Stimulated activated memory B cell treated with anti-CD40 and anti-IgM and Interleukin-4, amounts not matched to agents 10 μg/mL and 1 μg/mL and 100 μg/mL, for 72 hours (primary cell): ENCODE measurements at regions not wholly inside any gene's neighbourhood (a gene's known extent, or its start where the extent isn't known, plus 50 kb on each side); places are given as distances from the start of the nearest gene placed in this dataset.

ENCODE experiments used
- ATAC-seq: fragments of 150-1000 bp; cut with Tn5 transposase; 2 replicates; pipeline ENCODE4 v1.10.0; 2021
- H3K27ac Mint-ChIP-seq: one replicate; pipeline ENCODE4 v1.8.0; 2022; ENCODE audit warnings: mild to moderate bottlenecking, mixed read lengths
- H3K27me3 Mint-ChIP-seq: one replicate; pipeline ENCODE4 v1.8.0; 2022; ENCODE audit warnings: mixed read lengths
- H3K36me3 Mint-ChIP-seq: one replicate; pipeline ENCODE4 v1.8.0; 2022; ENCODE audit warnings: mixed read lengths
- H3K4me1 Mint-ChIP-seq: one replicate; pipeline ENCODE4 v1.8.0; 2022; ENCODE audit warnings: mixed read lengths
- H3K4me3 Mint-ChIP-seq: one replicate; pipeline ENCODE4 v1.8.0; 2022; ENCODE audit warnings: mild to moderate bottlenecking, moderate library complexity, mixed read lengths
- H3K9me3 Mint-ChIP-seq: one replicate; pipeline ENCODE4 v1.8.0; 2022; ENCODE audit warnings: mixed read lengths

DNA sequence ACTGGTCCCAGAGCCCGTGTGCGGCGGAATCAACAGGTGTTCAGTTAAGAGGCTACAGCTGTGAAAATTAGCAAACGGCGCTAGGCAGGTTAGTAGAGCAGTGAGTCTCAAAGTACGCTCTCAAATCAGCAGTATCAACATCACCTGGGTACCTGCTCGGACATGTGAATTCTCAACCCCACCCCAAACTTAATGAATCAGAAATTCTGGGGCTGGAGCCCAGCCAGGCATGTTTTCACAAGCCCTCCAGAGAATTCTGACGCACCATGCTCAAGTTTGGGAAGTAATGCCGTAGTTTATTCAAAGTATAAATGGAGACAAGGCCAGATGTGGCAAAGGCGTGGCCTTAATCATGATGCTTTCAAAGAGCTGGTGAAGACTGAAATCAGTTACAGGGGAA, 58.2 kb upstream of the PTCHD1 start:
- Mint-ChIP-seq H3K9me3 (no peaks in the 10 kb centered on the region), H3K27ac (no peak overlapping the region), H3K4me3 (no peak overlapping the region), H3K27me3 (no peaks in the 10 kb centered on the region), H3K4me1 (no peaks in the 10 kb centered on the region), H3K36me3 (no peaks in the 10 kb centered on the region)
- no peak for ATAC-seq
